ENCODE measurements at regions not wholly inside any gene's neighbourhood (a gene's known extent, or its start where the extent isn't known, plus 50 kb on each side); places are given as distances from the start of the nearest gene placed in this dataset.

GRCh38 chr22:48238284-48238915, 1476.0 kb downstream of the TBC1D22A start:
- no peak for DNase-seq (ENCODE audit: low spot score)

GRCh38 chr22:48237466-48238283, 1475.2 kb downstream of the TBC1D22A start:
- DNase-seq (ENCODE audit: low spot score) = no peak

- DNase-seq (ENCODE audit: low spot score) = no peak
Observed at GRCh38 chr22:48236261-48236660, 1473.8 kb downstream of the TBC1D22A start.

- DNase-seq (ENCODE audit: low spot score) = no peak
Observed at GRCh38 chr22:48235744-48236143, 1473.3 kb downstream of the TBC1D22A start.

GRCh38 chr22:48234011-48234410, 1471.6 kb downstream of the TBC1D22A start:
- no peak for DNase-seq (ENCODE audit: low spot score)

- no peak for DNase-seq (ENCODE audit: low spot score)
Observed at GRCh38 chr22:48233586-48233985, 1471.1 kb downstream of the TBC1D22A start.

- DNase-seq (ENCODE audit: low spot score) = no peak
Observed at GRCh38 chr22:48228468-48228867, 1466.0 kb downstream of the TBC1D22A start.

GRCh38 chr22:48227341-48228018, 1465.0 kb downstream of the TBC1D22A start:
- no peak for DNase-seq (ENCODE audit: low spot score)

GRCh38 chr22:48226026-48227013, 1463.9 kb downstream of the TBC1D22A start:
- no peak for DNase-seq (ENCODE audit: low spot score)

- DNase-seq (ENCODE audit: low spot score) = no peak
Observed at GRCh38 chr22:48224332-48224731, 1461.9 kb downstream of the TBC1D22A start.

GRCh38 chr22:48223488-48224190, 1461.2 kb downstream of the TBC1D22A start:
- no peak for DNase-seq (ENCODE audit: low spot score)

GRCh38 chr22:48222742-48223487, 1460.5 kb downstream of the TBC1D22A start:
- no peak for DNase-seq (ENCODE audit: low spot score)

- no peak for DNase-seq (ENCODE audit: low spot score)
Observed at GRCh38 chr22:48218889-48219420, 1456.5 kb downstream of the TBC1D22A start.

GRCh38 chr22:48217596-48217995, 1455.1 kb downstream of the TBC1D22A start:
- no peak for DNase-seq (ENCODE audit: low spot score)

- no peak for DNase-seq (ENCODE audit: low spot score)
Observed at GRCh38 chr22:48212727-48213126, 1450.3 kb downstream of the TBC1D22A start.

GRCh38 chr22:48210812-48211211, 1448.4 kb downstream of the TBC1D22A start:
- DNase-seq (ENCODE audit: low spot score) = no peak

GRCh38 chr22:48210198-48210580, 1447.7 kb downstream of the TBC1D22A start:
- DNase-seq (ENCODE audit: low spot score) = no peak

GRCh38 chr22:48209473-48210197, 1447.2 kb downstream of the TBC1D22A start:
- DNase-seq (ENCODE audit: low spot score) = no peak

GRCh38 chr22:48208894-48209293, 1446.4 kb downstream of the TBC1D22A start:
- DNase-seq (ENCODE audit: low spot score) = no peak

Measured in AG08395 (cell line).